Panc1 (cell line): ENCODE measurements at regions not wholly inside any gene's neighbourhood (a gene's known extent, or its start where the extent isn't known, plus 50 kb on each side); places are given as distances from the start of the nearest gene placed in this dataset.

Experiments
- ATAC-seq: fragments of 200-7000 bp; cut with Tn5 transposase; 2 replicates; pipeline ENCODE4 v1.9.1; 2020; ENCODE audit warnings: mild to moderate bottlenecking, moderate library complexity
- BruUV-seq: library from RNA; stranded (reverse); fragments of 400-500 nt; replicated peaks from 2 replicates; lab custom pipeline; 2021; lab: Mats Ljungman, UMichigan
- CTCF ChIA-PET: fragments of 300-600 bp; sonication (Branson Sonifier 250); formaldehyde crosslinking; loops from one replicate; lab custom pipeline; 2022; ENCODE audit warnings: antibody characterized with exemption; lab: Charles Lee
- POLR2A ChIA-PET: fragments of 300-600 bp; sonication (Branson Sonifier 250); formaldehyde crosslinking; loops from one replicate; lab custom pipeline; 2022; ENCODE audit warnings: antibody characterized with exemption; lab: Charles Lee
- DNase-seq: peaks from one replicate; pipeline ENCODE4 v3.0.0-alpha.2; 2010; ENCODE audit warnings: low read depth, low spot score
- H3K27ac ChIP-seq: 2 replicates; pipeline ENCODE4 v1.5.1; 2011; ENCODE audit warnings: mild to moderate bottlenecking, low read length, inconsistent platforms
- H3K27me3 ChIP-seq: fragments of 200-500 bp; sonication (Bioruptor generic); 2 replicates; pipeline ENCODE4 v1.6.0; 2014; ENCODE audit warnings: low read length, inconsistent platforms; ENCODE audit not compliant: control insufficient read depth, insufficient read depth
- H3K36me3 ChIP-seq: fragments of 200-500 bp; sonication (Bioruptor generic); 2 replicates; pipeline ENCODE4 v1.5.1; 2014; ENCODE audit warnings: inconsistent platforms, mild to moderate bottlenecking, low read length, moderate library complexity; ENCODE audit not compliant: control insufficient read depth, insufficient read depth
- H3K4me1 ChIP-seq: 2 replicates; pipeline ENCODE4 v1.5.1; 2011; ENCODE audit warnings: inconsistent platforms, mild to moderate bottlenecking, low read length, moderate library complexity; ENCODE audit not compliant: control insufficient read depth, insufficient read depth
- H3K4me3 ChIP-seq, 2 experiments: 2 replicates each; pipeline ENCODE4 v1.5.1; 2011 to 2012; ENCODE audit warnings: low read depth in 2 of 2, low read length in 2 of 2, mild to moderate bottlenecking in 2 of 2, inconsistent platforms in 1 of 2, moderate library complexity in 1 of 2
- H3K9me3 ChIP-seq: fragments of 200-500 bp; sonication (Bioruptor generic); 2 replicates; pipeline ENCODE4 v1.5.1; 2014; ENCODE audit warnings: low read depth, mild to moderate bottlenecking, inconsistent platforms, low read length, moderate library complexity; ENCODE audit not compliant: control insufficient read depth, insufficient read depth
- CTCF ChIP-seq: fragments of 450-650 bp; IDR thresholded peaks from 2 replicates; pipeline ENCODE4 v1.5.1; 2017; ENCODE audit warnings: mild to moderate bottlenecking
- POLR2AphosphoS5 ChIP-seq: IDR thresholded peaks from 2 replicates; pipeline ENCODE4 v1.6.1; 2012; ENCODE audit warnings: mild to moderate bottlenecking, low read depth, low read length, moderate library complexity
- REST ChIP-seq, 2 experiments: IDR thresholded peaks; 2 replicates each; pipeline ENCODE4 v1.6.1; 2011 to 2012; ENCODE audit warnings: low read depth in 2 of 2, control low read depth in 1 of 2, low read length in 1 of 2, mild to moderate bottlenecking in 1 of 2, moderate library complexity in 1 of 2; ENCODE audit not compliant: insufficient read depth in 1 of 2
- SIN3A ChIP-seq: IDR thresholded peaks from 2 replicates; pipeline ENCODE4 v1.6.1; 2012; ENCODE audit warnings: low read depth, mild to moderate bottlenecking, low read length, moderate library complexity, borderline replicate concordance; ENCODE audit not compliant: insufficient read depth
- TCF7L2 ChIP-seq: IDR thresholded peaks from 2 replicates; pipeline ENCODE4 v1.6.1; 2011; ENCODE audit warnings: mild to moderate bottlenecking, low read depth, low read length, inconsistent platforms
- in situ Hi-C: cut with HindIII; loops from 2 replicates; pipeline ENCODE4 v1.10.0; 2016; ENCODE audit warnings: low sequenced_read_pairs, low pct_unique_long_range_greater_than_20kb
- intact Hi-C: fragments of 100-400 bp; cut with micrococcal nuclease; formaldehyde crosslinking; loops from one replicate; pipeline ENCODE4 v1.10.0; 2022; ENCODE audit not compliant: unreplicated experiment

GRCh38 chr10:121049923-121050322 is 198.8 kb downstream of the WDR11 start:
- ChIA-PET POLR2A (no interaction called here), CTCF (no interaction called here)
- intact Hi-C loops, result no loop called here
- BruUV-seq, result no TSS peak
- DNase-seq, result no peak
- no peak for ATAC-seq
- H3K27ac ChIP-seq, result no peak overlapping the region
- no peaks in the 10 kb centered on the region for H3K27me3 ChIP-seq
- H3K9me3 ChIP-seq, result no peaks in the 10 kb centered on the region
- no peaks in the 10 kb centered on the region for H3K4me1 ChIP-seq
- TF ChIP-seq TCF7L2 (no peak), POLR2AphosphoS5 (no peak), CTCF (no peak), SIN3A (no peak), REST (IDR thresholded peaks at IDR 0.05; ENCODE audit: insufficient read depth in 1 of 2, low read depth in 2 of 2, low read length in 1 of 2) (no peak)
- no peaks in the 10 kb centered on the region for H3K36me3 ChIP-seq
- no peak overlapping the region for H3K4me3 ChIP-seq
- in situ Hi-C loops, result no loop called here

- Histone ChIP-seq H3K27ac (no peak overlapping the region), H3K4me3 (no peak overlapping the region), H3K9me3 (no peaks in the 10 kb centered on the region), H3K27me3 (no peaks in the 10 kb centered on the region), H3K4me1 (no peaks in the 10 kb centered on the region), H3K36me3 (no peaks in the 10 kb centered on the region)
- CTCF ChIA-PET, result no interaction called here
- no TSS peak for BruUV-seq
- intact Hi-C loops, result no loop called here
- in situ Hi-C loops, result no loop called here
- POLR2A ChIA-PET, result no interaction called here
- no peak for TF ChIP-seq CTCF
- no peak for TF ChIP-seq TCF7L2
- TF ChIP-seq SIN3A, result no peak
- TF ChIP-seq REST (IDR thresholded peaks at IDR 0.05; ENCODE audit: insufficient read depth in 1 of 2, low read depth in 2 of 2, low read length in 1 of 2), result no peak
- TF ChIP-seq POLR2AphosphoS5, result no peak
- DNase-seq, result no peak
- no peak for ATAC-seq
Measured at GRCh38 chr10:121051171-121051570, 200.0 kb downstream of the WDR11 start.
